ENCODE measurements at regions not wholly inside any gene's neighbourhood (a gene's known extent, or its start where the extent isn't known, plus 50 kb on each side); places are given as distances from the start of the nearest gene placed in this dataset.
"Not testable (repeated sequence)": the region's sequence is repeated elsewhere in the genome, so short reads cannot be mapped to it uniquely, and the experiment has no call there.

DNA sequence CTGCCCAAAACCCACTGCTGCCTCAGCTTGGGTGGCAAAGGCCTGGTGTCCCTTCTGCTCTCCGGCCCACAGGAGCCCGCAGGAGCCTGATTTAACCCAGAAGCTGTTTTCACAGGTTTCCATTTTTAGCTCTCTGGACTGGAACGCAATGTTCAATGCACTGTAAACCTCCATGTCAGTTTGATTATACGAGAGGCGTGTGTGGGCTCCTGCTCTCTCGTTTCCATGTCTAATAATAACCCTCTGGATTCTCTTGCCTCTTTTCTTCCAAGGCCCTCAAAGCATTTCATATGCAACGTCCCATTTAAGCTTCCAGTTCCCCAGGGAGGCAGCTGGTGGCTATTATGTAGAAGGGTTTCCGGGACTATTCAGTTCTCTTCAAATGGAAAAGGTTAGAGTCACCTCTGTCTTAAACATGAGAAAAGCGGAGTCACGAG, 161.1 kb downstream of the SUDS3 start:
- DNase-seq, result no peak

DNA sequence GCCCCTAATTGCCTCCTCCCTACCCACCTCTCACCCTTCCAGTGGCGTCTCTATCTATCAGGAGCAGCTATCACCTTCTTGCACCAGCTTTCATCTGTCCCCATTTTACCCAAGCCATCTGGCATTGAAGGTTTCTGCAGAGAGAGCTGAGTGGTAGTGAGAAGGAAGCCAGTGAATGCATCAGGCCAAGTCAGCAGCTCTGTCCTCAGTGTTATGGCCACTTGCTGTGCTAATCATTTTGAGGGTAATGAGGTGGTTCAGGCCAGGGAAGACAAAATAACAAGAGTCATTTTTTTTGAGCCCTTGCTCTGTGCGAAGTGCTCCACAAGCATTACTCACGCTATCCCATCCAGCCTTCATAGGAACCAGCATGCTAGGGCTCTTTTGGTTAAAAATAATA, 164.7 kb downstream of the SUDS3 start:
- no peak for DNase-seq

DNA sequence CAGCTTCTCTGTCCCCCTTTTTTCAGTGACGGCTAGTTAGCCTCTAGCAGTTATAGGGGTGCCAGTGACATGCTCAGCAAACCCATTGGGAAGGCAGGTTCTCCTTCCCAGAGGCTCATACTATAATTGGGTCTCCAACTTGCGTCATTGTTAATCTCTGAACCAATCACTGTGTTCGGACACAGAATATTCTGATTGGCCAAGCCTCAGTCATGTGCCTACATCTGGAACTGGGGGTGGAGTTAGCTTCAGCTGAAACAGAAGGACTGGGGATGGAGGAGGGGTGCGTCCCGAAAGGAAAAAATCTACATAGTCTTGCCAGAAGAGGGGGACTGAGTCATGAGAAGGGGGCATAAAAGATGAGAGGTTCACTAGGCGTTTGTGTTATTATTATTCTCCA, 165.6 kb downstream of the SUDS3 start:
- no peak for DNase-seq

DNA sequence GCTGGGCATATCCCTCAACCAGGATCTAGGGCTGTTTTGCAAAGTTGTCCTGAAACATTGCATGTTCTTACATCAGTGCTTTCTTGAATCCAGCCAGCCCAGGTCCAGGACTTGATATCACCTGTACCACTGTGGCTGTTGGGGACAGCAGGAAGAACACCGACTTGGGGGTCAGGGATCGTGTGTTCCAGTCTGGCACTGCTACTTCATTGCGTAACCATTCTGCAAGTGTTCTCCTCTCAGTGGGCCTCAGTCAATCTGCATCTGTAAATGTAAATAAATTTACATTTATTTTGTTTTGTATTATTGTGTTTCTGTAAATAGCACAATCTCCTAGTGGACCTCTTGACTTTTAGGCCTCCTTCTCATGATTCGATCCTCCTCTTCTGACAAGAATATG, 167.3 kb downstream of the SUDS3 start:
- no peak for DNase-seq

DNA sequence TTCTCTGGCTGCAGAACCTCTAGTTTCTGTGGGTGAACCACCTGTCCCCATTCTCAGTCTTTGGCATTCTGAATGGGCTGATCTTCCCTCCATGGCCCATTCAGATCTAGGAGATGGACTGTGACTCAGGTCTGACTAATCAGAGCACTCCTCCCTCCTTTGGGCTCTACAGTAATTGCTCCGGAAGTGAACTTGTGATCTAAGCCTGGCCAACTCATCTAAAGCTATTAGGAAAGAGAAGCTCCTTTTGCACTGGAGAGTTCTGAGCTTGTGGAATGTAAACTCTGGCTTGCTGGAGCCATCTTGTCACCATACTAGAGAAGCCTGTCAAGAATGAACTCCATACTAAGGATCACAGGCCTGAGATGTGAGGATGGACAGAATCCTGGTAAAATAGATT, 168.2 kb downstream of the SUDS3 start:
- DNase-seq, result peak; percentile 18

DNA sequence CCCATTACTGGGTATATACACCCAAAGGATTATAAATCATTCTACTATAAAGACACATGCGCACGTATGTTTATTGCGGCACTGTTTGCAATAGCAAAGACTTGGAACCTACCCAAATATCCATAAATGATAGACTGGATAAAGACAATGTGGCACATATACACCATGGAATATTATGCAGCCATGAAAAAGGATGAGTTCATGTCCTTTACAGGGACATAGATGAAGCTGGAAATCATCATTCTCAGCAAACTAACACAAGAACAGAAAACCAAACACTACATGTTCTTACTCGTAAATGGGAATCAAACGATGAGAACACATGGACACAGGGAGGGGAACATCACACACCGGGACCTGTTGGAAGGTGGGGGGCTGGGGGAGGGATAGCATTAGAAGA, 171.3 kb downstream of the SUDS3 start:
- not testable (repeated sequence) for DNase-seq

DNA sequence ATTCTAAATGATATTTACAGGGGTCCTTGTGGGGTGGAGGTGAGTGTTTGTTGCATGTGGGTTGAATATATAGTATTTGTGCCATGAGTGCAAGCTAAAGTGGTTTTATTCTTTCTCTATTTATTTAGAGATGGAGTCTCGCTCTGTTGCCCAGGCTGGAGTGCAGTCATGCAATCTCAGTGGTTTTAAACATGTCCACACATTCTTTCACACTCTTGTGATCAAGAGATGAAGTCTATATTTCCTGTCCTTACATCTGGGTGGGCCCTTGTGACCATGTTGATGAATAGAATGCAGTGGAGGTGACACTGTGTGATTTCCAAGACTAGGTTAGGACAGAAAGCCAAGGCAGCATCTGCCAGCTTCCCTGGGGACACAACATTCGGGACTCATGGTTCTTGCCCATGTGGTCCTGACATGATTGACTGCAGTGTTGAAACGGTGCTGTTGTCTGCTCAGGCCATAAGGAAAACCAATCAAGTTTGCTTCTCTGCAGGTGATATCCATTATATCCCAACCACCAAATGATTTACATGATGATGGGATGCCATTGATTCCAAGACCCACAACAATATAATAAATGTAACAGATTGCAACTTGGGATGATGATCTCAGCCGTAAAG, 172.6 kb downstream of the SUDS3 start:
- DNase-seq, result no peak

DNA sequence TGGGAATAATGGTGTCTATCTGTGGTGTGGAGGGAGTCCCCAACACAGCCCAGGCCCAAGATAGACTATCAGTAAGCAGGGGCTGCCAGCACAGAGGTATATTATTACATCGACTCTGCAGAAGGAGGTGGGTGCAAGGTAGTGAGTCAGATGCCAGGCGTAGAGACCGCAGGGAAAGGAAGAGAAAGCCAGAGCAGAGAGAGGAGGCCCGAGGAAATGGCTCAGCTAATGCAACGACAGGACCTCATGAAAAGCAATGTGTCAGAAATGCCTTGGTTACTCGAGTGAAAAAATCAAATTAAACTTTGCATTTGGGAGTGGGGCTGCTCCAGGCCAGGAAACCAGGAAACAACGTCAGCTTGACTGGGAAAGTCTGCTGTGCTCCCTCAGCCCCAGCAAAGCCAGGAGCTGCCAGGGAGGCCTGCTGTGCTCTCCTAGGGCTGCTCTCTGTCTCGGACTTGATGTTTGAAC, 173.2 kb downstream of the SUDS3 start:
- DNase-seq, result no peak

DNA sequence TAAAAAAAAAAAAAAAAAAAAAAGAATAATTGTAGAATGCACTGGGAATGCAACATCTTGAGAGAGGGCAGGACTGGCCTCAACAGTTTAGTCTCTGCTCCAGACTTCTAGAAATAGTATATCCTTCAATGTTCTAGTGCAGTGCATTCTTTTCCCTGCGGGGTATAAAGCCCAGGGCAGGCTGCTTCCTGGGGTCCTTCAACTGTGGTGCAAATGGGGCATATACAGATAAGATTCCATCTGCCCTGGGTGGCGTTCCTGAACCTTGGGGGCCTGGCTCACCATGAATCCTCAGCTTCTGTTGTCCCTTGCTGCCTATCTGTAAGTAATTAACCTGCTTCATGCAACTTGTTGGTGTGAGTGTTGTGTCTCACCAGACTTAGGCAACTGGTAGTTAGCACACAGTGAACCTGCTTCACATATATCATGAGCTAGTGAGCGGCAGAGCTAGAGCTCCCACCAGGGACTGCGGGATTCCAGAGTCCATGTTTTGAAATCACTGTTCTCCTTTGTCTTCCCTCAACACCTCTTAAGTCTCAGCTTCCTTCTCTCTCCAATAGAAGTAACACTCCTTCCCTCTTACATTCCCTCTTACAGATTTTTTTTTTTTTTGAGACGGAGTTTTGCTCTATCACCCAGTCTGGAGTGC, 177.6 kb downstream of the SUDS3 start:
- no peak for DNase-seq

DNA sequence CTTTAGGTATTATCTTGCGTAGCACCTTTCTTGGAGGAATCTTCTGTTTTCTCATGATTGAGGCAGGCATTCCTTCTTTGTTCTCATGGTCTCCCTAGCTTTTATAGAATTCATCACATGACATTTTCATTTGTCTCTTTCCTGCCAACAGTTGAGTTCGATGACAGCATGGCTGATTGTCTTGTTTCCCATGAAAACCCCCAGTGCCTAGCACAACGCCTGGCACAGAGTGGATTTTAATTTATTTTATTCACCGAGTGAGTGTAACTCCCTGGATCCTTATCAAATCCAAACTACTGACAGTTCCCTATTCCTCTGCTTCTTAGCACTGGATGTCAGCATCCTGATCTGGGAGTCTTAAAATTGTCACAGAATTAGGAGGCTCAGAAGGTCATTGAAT, 182.6 kb downstream of the SUDS3 start:
- no peak for DNase-seq

DNA sequence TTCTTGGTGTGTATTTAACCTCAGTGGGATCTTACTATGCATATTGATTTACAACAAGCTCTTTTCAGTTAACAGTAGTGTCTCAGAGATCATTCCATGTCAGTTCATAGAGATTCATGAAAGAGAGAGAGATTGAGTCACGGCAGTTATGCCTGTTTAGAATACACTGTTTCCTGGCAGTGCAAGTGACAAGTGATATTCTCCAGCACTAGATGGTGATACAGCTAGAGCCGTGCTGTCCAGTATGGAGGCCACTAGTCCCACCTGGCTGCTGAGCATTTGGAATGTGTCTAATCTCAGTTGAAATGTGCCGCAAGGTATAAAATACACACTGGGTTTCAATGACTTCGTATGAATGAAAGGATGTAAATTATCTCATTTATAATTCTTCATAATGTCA, 184.4 kb downstream of the SUDS3 start:
- DNase-seq, result no peak

DNA sequence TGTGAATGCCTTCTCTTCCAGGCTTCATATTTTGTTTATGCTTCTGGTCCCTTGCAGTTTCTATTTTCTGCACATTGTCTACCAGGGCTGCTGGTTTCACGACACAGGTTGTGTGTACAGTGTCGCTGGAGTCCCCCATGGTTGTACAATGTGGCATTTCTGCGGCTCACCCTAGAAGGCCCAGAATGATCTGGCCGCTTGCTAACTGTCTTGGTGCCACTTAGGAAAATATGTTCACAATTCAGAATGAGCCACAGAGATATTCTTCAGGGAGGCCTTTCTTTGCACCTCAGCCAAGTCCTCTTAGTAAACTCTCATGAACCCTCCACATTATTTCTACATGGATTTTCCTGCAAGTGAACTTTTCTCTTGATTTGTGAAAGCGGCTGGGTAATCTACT, 195.4 kb downstream of the SUDS3 start:
- no peak for DNase-seq

DNA sequence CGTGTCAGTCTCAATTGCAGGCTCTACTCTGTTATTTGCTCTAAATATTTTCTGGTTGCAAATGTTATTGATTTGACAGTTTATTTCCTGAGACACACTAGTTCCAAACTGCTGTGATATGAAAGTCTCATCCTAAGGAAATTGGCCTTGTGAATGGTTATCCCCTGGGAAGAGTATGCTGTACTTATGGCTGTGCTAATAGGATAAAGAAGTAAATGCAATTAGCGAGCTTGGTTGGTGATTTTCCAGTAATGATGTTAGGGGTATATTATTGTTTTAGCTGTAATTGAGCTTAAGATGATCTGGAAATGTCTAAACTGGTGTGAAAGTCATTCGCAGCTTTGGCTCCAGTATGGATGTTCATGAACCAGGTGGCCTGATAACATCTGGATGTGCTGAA, 197.9 kb downstream of the SUDS3 start:
- no peak for DNase-seq

DNA sequence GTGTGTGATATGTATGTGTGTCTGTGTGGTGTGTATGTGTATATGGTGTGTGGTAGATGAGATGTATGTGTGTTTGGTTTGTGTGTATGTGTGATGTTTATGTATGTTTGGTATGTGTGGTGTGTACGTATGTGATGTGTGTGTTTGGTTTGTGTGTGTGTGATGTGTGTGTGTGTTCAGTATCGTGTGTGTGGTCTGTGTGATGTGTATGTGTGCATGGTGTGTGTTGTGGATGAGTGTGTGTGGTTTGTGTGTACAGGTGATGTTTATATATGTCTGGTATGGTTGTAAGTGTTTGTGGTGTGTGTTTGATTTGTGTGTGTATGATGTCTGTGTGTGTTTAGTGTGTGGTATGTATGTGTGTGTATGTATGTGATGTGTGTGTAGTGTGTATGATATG, 199.4 kb downstream of the SUDS3 start:
- no peak for DNase-seq

DNA sequence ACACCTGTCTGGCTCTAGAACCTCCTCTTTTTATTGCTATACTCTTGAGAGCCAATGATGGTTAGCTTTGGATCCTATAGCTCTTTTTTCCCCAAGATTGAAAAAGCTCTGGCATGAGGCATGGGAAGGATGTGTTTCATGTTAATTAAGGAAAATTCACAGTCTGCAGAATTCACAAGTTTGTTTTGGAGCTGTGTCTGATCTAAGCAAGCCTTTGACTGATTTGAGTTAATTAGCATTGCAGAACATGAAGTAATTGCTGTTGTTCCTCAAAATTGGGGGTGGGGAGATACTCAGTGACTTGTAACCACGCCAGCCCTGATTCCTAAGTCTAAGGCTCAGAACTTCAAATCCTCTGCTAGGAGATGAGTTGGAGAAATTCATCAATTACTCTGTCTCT, 205.0 kb downstream of the SUDS3 start:
- DNase-seq, result no peak

DNA sequence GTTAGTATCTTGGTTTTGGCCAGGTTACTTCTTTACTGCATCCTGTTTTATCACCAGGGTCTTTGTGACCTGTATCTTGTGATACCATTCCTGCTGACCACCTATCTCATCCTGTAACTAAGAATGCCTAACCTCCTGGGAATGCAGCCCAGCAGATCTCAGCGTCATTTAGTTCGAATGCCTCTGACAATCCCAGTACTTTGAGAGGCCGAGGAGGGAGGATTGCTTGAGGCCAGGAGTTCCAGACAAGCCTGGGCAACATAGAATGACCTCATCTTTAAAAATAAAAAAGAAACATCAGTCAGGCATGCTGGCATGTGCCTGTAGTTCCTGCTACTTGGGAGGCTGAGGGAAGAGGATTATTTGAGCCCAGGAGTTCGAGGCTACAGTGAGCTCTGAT, 206.5 kb downstream of the SUDS3 start:
- no peak for DNase-seq

DNA sequence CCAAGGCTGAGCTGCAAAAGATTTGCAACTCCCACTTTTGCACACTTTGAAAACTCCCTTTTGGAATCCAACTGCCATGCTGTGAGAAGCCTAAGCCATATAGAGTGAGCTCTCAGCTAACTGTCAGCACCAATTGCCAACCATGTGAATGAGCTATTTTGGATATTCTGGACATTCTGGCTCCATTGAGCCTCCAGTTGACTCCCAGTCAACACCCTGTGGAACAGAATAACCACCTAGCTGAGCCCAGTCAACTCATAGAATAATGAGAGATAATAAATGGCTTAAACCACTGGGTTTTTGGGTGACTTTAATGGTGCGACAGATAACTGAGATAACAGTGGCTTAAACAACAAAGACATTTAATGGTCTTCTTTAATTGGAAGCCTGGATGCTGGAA, 210.1 kb downstream of the SUDS3 start:
- DNase-seq, result no peak

DNA sequence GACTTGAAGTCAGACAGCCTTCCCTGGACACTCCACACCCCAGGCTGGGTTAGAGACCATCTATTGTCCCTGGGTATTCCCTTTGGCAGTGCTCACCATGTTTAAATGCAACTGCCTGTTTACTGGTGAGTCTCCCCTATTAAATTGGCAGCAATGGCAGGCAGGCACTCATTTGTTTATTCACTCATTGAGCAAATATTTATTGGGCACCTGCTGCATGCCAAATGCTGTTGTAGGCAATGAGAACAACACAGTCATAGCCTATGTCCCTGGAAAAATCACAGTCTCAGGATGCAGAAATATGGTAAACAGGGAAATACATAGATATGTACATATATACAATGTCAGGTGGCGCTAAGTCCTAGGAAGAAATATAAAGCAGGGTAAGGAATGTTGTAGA, 212.8 kb downstream of the SUDS3 start:
- DNase-seq, result no peak

DNA sequence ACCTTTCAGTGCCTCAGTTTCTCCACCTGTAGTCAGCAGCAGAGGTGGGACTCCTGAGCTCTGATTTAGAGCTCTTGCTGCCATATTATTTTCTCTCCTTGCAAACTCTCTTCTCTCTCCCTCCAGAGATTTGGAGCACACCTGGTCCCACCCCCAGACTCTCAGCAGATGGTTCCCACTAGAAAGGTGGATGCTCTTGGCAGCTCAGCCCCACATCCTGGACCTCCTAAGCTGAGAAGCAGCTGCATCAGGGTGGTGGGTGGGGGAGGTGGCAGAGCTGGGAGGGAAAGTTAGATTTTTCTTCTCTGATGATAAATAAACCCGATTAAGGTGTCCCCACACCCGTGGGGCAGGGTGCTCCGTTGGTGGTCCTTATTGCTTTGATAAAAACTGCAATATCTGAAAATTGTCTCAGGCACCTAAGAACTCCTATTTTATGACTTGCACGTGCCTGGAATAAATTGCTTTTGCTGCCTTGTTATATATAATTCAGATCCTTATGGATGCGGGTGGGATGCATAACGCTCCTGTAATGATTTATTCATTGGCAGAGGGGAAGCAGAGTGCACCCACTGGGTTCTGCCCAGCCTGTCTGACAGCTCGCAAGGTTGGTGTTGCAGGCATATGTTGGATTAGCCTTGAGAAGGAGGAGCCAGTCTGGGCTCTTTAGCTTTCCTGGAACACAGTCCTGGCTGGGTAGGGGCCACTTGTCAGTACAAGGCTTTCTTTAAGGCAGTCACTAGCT, 214.2 kb downstream of the SUDS3 start:
- no peak for DNase-seq

DNA sequence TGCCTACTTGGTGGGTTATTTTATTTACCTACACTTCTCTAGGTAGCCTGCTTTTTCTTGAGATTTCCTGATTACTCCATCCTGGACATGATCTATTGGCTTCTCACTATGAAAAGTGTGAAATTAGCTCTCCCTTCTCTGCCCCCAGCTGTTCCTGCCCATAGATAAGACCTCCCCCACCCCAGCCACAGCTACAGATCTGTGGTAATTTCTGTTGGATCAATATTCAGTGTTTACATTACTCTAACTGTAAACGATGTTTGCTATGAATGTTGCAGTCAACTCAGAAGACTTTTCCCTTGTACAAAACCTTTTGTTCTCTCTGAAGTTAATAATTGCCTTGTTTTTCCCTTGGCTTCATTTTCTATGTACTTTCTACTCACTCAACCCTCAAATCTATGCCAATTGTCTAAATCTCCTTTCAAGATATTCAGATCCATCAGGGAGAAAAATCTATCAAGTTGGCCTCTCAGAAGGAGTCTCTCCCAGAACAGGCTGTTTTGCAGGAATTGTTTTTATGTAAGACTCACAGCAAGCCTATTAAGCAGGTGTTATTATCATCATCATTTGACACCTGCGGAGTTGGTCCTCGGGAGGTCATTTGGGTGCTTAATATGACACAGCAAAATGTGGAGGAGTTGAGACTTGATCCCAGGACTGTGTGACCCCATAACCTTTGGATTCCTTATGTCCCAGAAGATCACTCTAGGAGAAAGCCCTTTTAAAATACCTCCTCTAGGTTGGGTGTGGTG, 227.4 kb downstream of the SUDS3 start:
- DNase-seq, result no peak

DNA sequence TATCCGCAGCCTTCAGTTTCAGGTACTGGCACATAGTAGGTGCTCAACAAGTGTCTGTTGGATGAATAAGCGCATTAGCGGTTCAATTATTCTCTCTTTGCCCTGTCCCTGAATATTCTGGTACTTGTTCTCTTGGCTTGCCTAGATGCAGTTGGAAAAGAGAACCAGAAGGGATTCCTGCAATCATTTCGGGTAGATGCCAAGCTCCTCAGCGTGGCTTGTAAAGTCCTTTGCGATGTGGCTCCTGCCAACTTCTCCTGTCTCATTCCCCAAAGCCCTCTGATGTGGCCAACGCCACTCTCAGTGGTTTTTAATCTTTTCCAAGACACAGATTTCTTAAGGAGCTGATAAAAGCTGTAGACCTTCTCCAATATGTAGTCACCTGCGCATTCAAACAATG, 230.3 kb downstream of the SUDS3 start:
- no peak for DNase-seq

DNA sequence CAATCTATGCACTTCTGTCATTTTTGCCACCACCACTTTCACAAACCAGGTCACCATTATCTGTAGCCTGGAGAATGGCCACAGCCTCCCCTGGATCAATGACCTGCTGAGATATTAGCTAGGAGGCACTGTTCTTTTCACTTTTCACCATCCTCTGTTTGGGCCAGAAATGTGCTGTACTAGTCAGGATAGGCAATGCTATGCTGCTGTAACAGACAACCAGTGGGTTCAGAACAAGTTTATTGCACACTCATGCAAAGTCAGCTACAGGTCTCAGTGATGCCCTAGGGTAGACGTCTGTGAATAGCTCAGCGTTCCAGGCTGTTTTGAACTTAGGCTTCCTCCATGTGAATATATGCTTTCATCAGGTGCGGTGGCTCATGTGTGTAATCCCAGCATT, 231.5 kb downstream of the SUDS3 start:
- no peak for DNase-seq

DNA sequence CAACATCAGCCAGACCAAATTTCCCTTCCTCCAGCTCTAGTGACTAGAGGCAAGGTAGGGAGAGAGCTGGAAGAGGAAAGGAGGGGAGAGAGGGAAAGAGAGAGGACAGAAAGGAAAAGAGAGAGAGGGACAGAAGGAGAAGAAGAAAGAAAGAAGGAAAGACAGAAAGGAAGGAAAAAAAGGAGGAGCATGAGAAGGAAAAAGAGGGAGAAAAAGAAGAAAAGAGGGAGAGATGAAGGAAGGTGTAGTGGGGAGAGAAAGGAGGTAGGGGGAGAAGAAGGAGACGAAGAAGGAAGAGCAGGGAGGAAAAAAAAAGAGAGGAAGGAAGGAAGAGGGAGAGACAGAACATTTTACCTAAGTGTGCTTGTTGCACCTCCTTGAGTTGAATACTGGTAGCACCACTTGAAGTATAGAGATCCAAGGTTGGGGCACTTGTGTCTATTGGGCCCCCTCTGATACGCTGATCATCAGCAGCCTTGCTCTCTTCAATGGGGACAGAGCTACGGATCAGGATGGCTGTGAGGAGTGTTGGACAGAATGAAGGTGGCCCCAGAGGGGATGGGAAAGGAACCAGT, 232.5 kb downstream of the SUDS3 start:
- no peak for DNase-seq

Data from dermis blood vessel endothelial cell (primary cell).